ENCODE measurements at regions not wholly inside any gene's neighbourhood (a gene's known extent, or its start where the extent isn't known, plus 50 kb on each side); places are given as distances from the start of the nearest gene placed in this dataset.

GRCh38 chrX:10753116-10753515, 132.7 kb upstream of the MID1 start:
- no peak for DNase-seq
- H3K9me2 ChIP-seq (replicated peaks; ENCODE audit: insufficient read depth, low read length) = no peaks in the 10 kb centered on the region
- H3K4me3 ChIP-seq (ENCODE audit: low read length) = no peak overlapping the region
- no peak overlapping the region for H3K27ac ChIP-seq (ENCODE audit: low read length)
- no peaks in the 10 kb centered on the region for H4K20me1 ChIP-seq (ENCODE audit: insufficient read depth, low read depth, low read length)
- H3K9me3 ChIP-seq (ENCODE audit: low read length) = no peaks in the 10 kb centered on the region
- no peaks in the 10 kb centered on the region for H3K4me1 ChIP-seq (ENCODE audit: low read length)
- no peak overlapping the region for H2AFZ ChIP-seq (ENCODE audit: low read length)
- no peak overlapping the region for H3K9ac ChIP-seq (ENCODE audit: low read length)
- H3K27me3 ChIP-seq (ENCODE audit: low read length) = no peaks in the 10 kb centered on the region
- H3K79me2 ChIP-seq (ENCODE audit: low read length) = no peaks in the 10 kb centered on the region
- H3K4me2 ChIP-seq (ENCODE audit: low read depth, low read length, poor library complexity, severe bottlenecking) = no peak overlapping the region
- no peaks in the 10 kb centered on the region for H3K36me3 ChIP-seq (ENCODE audit: insufficient read depth, low read length)

GRCh38 chrX:10754445-10754844, 134.1 kb upstream of the MID1 start:
- Histone ChIP-seq H3K9ac (ENCODE audit: low read length) (no peak overlapping the region), H3K4me3 (ENCODE audit: low read length) (no peak overlapping the region), H3K79me2 (ENCODE audit: low read length) (no peaks in the 10 kb centered on the region), H3K36me3 (ENCODE audit: insufficient read depth, low read length) (no peaks in the 10 kb centered on the region), H3K9me3 (ENCODE audit: low read length) (no peaks in the 10 kb centered on the region), H3K27me3 (ENCODE audit: low read length) (no peaks in the 10 kb centered on the region), H3K4me1 (ENCODE audit: low read length) (no peaks in the 10 kb centered on the region), H3K27ac (ENCODE audit: low read length) (no peak overlapping the region), H4K20me1 (ENCODE audit: insufficient read depth, low read depth, low read length) (no peaks in the 10 kb centered on the region), H3K4me2 (ENCODE audit: low read depth, low read length, poor library complexity, severe bottlenecking) (no peak overlapping the region), H2AFZ (ENCODE audit: low read length) (no peak overlapping the region), H3K9me2 (replicated peaks; ENCODE audit: insufficient read depth, low read length) (no peaks in the 10 kb centered on the region)
- DNase-seq = no peak

GRCh38 chrX:10755439-10756334, 135.3 kb upstream of the MID1 start:
- H3K4me2 ChIP-seq (ENCODE audit: low read depth, low read length, poor library complexity, severe bottlenecking) = no peak overlapping the region

GRCh38 chrX:10756441-10756840, 136.1 kb upstream of the MID1 start:
- Histone ChIP-seq H3K4me1 (ENCODE audit: low read length) (no peaks in the 10 kb centered on the region), H3K9me2 (replicated peaks; ENCODE audit: insufficient read depth, low read length) (no peaks in the 10 kb centered on the region), H3K9me3 (ENCODE audit: low read length) (no peaks in the 10 kb centered on the region), H3K79me2 (ENCODE audit: low read length) (no peaks in the 10 kb centered on the region), H3K4me3 (ENCODE audit: low read length) (no peak overlapping the region), H3K9ac (ENCODE audit: low read length) (no peak overlapping the region), H3K4me2 (ENCODE audit: low read depth, low read length, poor library complexity, severe bottlenecking) (no peak overlapping the region), H2AFZ (ENCODE audit: low read length) (no peak overlapping the region), H4K20me1 (ENCODE audit: insufficient read depth, low read depth, low read length) (no peaks in the 10 kb centered on the region), H3K36me3 (ENCODE audit: insufficient read depth, low read length) (no peaks in the 10 kb centered on the region), H3K27ac (ENCODE audit: low read length) (no peak overlapping the region), H3K27me3 (ENCODE audit: low read length) (no peaks in the 10 kb centered on the region)
- DNase-seq = no peak

More at GRCh38 chrX:10755439-10756334, 135.3 kb upstream of the MID1 start:
- no peak overlapping the region for H3K9ac ChIP-seq (ENCODE audit: low read length)
- no peaks in the 10 kb centered on the region for H3K36me3 ChIP-seq (ENCODE audit: insufficient read depth, low read length)
- DNase-seq = no peak
- H3K9me2 ChIP-seq (replicated peaks; ENCODE audit: insufficient read depth, low read length) = no peaks in the 10 kb centered on the region
- no peak overlapping the region for H3K27ac ChIP-seq (ENCODE audit: low read length)
- H4K20me1 ChIP-seq (ENCODE audit: insufficient read depth, low read depth, low read length) = no peaks in the 10 kb centered on the region
- no peak overlapping the region for H3K4me3 ChIP-seq (ENCODE audit: low read length)
- no peaks in the 10 kb centered on the region for H3K27me3 ChIP-seq (ENCODE audit: low read length)
- H3K9me3 ChIP-seq (ENCODE audit: low read length) = no peaks in the 10 kb centered on the region
- H2AFZ ChIP-seq (ENCODE audit: low read length) = no peak overlapping the region
- no peaks in the 10 kb centered on the region for H3K4me1 ChIP-seq (ENCODE audit: low read length)
- H3K79me2 ChIP-seq (ENCODE audit: low read length) = no peaks in the 10 kb centered on the region

- H4K20me1 ChIP-seq (ENCODE audit: insufficient read depth, low read depth, low read length) = no peaks in the 10 kb centered on the region
- no peak for DNase-seq
- no peak overlapping the region for H3K27ac ChIP-seq (ENCODE audit: low read length)
- H3K4me3 ChIP-seq (ENCODE audit: low read length) = no peak overlapping the region
- no peaks in the 10 kb centered on the region for H3K9me3 ChIP-seq (ENCODE audit: low read length)
- H3K27me3 ChIP-seq (ENCODE audit: low read length) = no peaks in the 10 kb centered on the region
- no peak overlapping the region for H3K9ac ChIP-seq (ENCODE audit: low read length)
- no peak overlapping the region for H2AFZ ChIP-seq (ENCODE audit: low read length)
- H3K4me2 ChIP-seq (ENCODE audit: low read depth, low read length, poor library complexity, severe bottlenecking) = no peak overlapping the region
- H3K9me2 ChIP-seq (replicated peaks; ENCODE audit: insufficient read depth, low read length) = no peaks in the 10 kb centered on the region
- H3K79me2 ChIP-seq (ENCODE audit: low read length) = no peaks in the 10 kb centered on the region
- no peaks in the 10 kb centered on the region for H3K4me1 ChIP-seq (ENCODE audit: low read length)
- no peaks in the 10 kb centered on the region for H3K36me3 ChIP-seq (ENCODE audit: insufficient read depth, low read length)
Observed at GRCh38 chrX:10759141-10759799, 138.9 kb upstream of the MID1 start.

GRCh38 chrX:10761447-10761846, 141.1 kb upstream of the MID1 start:
- H3K9me2 ChIP-seq (replicated peaks; ENCODE audit: insufficient read depth, low read length) = no peaks in the 10 kb centered on the region
- H3K4me2 ChIP-seq (ENCODE audit: low read depth, low read length, poor library complexity, severe bottlenecking) = no peak overlapping the region
- H3K9me3 ChIP-seq (ENCODE audit: low read length) = no peaks in the 10 kb centered on the region

GRCh38 chrX:10769195-10769594, 148.8 kb upstream of the MID1 start:
- Histone ChIP-seq H3K4me2 (ENCODE audit: low read depth, low read length, poor library complexity, severe bottlenecking) (no peak overlapping the region), H3K36me3 (ENCODE audit: insufficient read depth, low read length) (no peaks in the 10 kb centered on the region), H3K27me3 (ENCODE audit: low read length) (no peaks in the 10 kb centered on the region), H3K79me2 (ENCODE audit: low read length) (no peaks in the 10 kb centered on the region), H2AFZ (ENCODE audit: low read length) (no peak overlapping the region), H3K4me3 (ENCODE audit: low read length) (no peak overlapping the region), H3K9ac (ENCODE audit: low read length) (no peak overlapping the region), H3K9me3 (ENCODE audit: low read length) (no peaks in the 10 kb centered on the region), H3K27ac (ENCODE audit: low read length) (no peak overlapping the region), H4K20me1 (ENCODE audit: insufficient read depth, low read depth, low read length) (no peaks in the 10 kb centered on the region), H3K4me1 (ENCODE audit: low read length) (no peaks in the 10 kb centered on the region), H3K9me2 (replicated peaks; ENCODE audit: insufficient read depth, low read length) (no peaks in the 10 kb centered on the region)
- DNase-seq = peak; percentile 55

More at GRCh38 chrX:10761447-10761846, 141.1 kb upstream of the MID1 start:
- Histone ChIP-seq H3K36me3 (ENCODE audit: insufficient read depth, low read length) (no peaks in the 10 kb centered on the region), H3K27me3 (ENCODE audit: low read length) (no peaks in the 10 kb centered on the region), H3K4me1 (ENCODE audit: low read length) (no peaks in the 10 kb centered on the region), H3K79me2 (ENCODE audit: low read length) (no peaks in the 10 kb centered on the region), H2AFZ (ENCODE audit: low read length) (no peak overlapping the region), H3K27ac (ENCODE audit: low read length) (no peak overlapping the region), H3K4me3 (ENCODE audit: low read length) (no peak overlapping the region), H3K9ac (ENCODE audit: low read length) (no peak overlapping the region), H4K20me1 (ENCODE audit: insufficient read depth, low read depth, low read length) (no peaks in the 10 kb centered on the region)
- no peak for DNase-seq

- Histone ChIP-seq H4K20me1 (ENCODE audit: insufficient read depth, low read depth, low read length) (no peaks in the 10 kb centered on the region), H3K36me3 (ENCODE audit: insufficient read depth, low read length) (no peaks in the 10 kb centered on the region), H3K4me2 (ENCODE audit: low read depth, low read length, poor library complexity, severe bottlenecking) (no peak overlapping the region), H2AFZ (ENCODE audit: low read length) (no peak overlapping the region), H3K4me1 (ENCODE audit: low read length) (no peaks in the 10 kb centered on the region), H3K9ac (ENCODE audit: low read length) (no peak overlapping the region), H3K4me3 (ENCODE audit: low read length) (no peak overlapping the region), H3K27me3 (ENCODE audit: low read length) (no peaks in the 10 kb centered on the region), H3K27ac (ENCODE audit: low read length) (no peak overlapping the region), H3K9me2 (replicated peaks; ENCODE audit: insufficient read depth, low read length) (no peaks in the 10 kb centered on the region), H3K79me2 (ENCODE audit: low read length) (no peaks in the 10 kb centered on the region), H3K9me3 (ENCODE audit: low read length) (no peaks in the 10 kb centered on the region)
- no peak for DNase-seq
Observed at GRCh38 chrX:10769696-10770619, 149.6 kb upstream of the MID1 start.

Data from Karpas-422 (cell line).